Hindlimb muscle (tissue), 1 donor: ENCODE measurements at regions not wholly inside any gene's neighbourhood (a gene's known extent, or its start where the extent isn't known, plus 50 kb on each side); places are given as distances from the start of the nearest gene placed in this dataset.

Source experiments
- DNase-seq: peaks from one replicate; pipeline ENCODE4 v3.0.0-alpha.2; 2013

DNA sequence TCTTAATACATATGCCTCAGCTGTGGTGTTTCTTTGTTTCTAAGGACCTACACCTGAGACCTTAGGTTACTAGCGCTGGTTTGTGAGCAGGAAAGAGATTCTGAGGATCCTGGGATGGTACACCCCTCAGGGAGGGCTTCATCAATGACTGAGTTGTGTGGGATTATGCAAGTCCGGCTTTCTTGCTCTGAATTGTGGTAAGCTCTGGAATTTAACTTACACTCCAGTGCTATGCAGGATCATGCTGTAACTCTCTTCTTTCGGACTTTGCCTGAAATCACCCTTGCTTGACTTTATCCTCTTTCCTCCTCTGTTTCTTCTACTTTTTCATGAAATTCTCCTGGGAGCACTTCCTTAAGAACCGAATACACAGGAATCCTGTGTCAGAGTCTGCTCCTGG lies 431.5 kb upstream of the BOD1L1 start:
- no peak for DNase-seq

DNA sequence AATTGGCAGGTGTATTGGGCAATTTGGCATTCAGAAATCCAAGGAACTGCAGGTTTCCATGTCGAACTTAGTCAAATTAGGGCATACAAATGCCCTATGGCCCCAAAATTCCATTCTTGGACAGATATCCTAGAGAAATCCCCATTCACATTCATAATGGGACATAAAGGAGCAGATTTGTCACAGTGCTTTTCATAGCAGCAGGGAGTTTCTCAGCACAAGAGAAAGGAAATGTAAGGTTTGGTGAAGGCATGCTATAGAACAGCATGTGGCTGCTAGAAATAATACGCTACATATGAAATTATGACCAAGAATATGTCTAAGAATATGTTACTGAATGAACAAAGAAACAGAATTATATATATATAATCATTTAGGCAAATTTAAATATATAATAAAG lies 437.5 kb upstream of the BOD1L1 start:
- no peak for DNase-seq

DNA sequence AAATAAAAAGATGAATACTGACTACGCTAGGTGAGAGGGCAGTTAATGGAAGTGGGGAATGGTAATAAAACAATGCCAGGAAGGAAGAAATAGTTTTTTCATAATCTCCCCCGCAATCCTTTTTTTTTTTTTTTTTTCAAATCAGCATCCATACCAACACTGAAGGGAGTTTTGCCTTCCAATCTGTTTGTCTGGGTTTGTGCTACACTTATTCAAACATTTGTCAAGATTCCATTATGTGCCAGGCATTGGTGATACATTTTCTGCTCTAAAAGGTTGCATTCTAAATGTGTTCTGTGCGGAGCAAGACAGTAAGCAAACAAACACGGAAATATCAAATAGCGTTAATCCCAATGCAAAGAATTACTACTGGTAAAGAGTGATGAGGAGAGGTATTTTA lies 437.9 kb upstream of the BOD1L1 start:
- no peak for DNase-seq

DNA sequence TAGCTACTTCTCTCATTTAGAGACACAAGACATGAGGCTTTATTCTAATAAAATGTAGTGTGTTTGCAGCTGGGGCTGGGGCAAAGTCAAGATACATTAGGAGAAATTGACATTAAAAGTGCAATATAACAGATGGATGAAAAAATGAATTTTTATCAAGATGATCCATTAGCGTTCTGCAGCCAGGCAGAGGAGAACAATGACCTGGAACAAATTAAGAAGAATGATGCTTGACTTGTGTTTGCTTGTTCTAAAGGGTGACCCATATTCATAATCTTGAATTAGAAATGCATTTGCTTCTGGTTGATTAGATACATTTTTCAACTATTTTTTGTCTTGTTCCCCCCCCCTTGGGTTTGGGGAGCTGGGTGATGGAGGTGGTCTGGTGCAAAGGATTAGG lies 439.5 kb upstream of the BOD1L1 start:
- DNase-seq, result no peak

DNA sequence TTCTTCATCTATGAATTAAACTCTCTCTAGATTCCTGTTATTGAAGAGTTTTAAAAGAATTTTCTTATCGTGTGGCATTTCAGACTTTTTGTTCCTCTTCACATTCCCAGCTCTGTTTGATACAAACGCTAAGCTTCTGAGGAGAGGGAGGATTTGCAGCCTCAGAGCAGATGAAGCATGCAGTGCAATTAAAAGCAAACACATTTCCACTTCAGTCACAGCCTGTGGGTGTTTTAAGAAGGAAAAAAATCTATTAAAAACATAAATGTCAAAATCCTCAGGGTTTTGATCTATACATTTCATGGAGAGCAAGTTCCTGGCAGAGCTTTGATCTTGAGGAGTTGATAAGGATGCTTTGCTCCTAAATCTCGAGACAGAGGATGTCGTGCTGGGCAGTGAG lies 442.4 kb upstream of the BOD1L1 start:
- DNase-seq, result no peak

DNA sequence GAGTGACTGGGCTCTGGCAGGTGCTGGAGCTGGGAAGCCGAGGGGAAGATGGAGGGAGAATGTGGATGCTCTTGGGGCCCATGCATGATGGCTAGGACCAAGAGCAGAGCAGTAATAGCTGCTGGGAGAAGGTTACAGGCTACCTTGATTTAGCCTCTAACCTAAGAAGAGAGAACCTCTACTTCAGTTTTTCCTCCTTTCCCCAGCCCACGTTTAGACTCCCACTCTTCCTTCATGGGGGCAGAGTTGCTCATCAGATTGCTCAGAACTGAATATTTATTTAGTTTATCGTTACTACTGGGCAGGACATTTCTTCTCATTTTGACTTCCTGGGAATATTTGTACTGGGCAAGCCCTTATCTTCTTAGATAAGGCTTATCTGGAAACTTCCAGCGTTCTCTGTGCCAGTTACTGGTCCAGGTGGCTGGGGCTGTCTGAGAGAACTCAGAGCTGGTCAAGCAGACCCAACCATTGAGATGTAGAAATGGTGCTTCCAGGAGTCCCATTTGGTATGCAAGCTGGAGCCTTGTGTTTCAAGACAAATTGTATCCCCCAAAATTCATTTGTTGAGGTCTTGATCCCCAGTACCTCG lies 442.9 kb upstream of the BOD1L1 start:
- DNase-seq, result no peak

DNA sequence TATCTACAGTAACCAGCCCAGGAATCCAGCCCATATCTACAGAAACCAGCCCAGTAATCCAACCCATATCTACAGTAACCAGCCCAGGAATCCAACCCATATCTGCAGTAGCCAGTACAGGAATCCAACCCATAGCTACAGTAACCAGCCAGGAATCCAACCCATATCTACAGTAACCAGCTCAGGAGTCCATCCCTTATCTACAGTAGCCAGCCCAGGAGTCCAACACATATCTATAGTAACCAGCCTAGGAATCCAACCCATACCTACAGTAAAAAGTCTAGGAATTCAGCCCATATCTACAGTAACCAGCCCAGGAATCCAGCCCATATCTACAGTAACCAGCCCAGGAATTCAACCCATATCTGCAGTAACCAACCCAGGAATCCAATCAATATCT lies 445.0 kb upstream of the BOD1L1 start:
- DNase-seq, result no peak

DNA sequence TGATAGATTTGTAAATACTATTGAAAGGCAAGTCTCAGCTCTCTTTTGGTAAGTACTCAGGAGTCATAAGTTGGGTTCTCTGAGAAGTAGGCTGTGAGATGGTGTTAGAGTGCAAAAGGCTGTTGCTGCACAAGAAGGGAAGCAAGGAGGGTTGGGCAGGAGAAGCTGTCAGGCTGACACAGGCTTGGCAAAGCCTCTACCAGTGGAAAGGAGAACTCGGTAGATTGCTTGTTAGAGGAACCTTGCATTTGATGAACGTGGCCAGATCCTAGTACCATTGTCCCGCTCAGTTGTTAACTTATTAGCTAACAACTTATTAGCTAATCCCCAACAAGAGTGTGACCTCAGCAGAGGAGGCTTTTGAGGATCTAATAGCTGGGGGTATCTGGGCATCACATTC lies 449.3 kb upstream of the BOD1L1 start:
- no peak for DNase-seq

DNA sequence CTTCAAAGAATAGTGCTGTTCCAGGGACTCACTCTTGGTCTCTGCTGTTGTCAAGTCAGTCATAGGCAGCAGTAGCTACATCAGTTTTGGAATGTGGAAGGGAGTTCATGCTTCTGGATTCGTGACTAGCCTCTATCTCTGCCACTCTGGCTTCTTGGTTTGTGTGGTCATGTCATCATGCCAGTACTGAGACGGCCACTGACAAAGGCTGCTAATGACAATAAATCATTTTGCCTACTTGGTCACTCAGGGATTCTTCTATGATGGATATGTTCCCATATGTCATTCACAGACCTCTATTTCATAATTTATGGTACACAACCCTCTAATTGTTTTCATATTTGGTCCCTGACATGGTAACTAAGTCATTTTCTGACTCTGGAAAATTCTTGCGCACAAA lies 450.8 kb upstream of the BOD1L1 start:
- DNase-seq, result no peak

DNA sequence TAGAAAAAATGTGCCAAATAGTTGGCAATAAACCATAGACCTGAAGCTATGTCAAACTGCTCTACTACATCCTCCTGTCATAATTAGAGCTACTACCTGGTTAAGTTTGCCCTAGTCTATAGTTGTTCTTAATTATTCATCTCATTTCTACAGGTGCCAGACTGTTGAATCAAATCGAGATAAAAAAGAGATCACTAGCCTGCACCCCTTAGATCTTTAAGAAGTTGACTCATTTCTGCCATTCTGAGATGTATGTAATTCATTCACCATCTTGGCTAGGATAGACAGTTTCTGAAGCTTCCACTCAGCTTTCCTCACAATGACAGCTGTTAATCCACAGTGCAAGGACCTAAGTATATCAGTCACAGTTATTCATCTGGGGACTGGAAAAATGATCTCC lies 452.1 kb upstream of the BOD1L1 start:
- DNase-seq, result no peak

DNA sequence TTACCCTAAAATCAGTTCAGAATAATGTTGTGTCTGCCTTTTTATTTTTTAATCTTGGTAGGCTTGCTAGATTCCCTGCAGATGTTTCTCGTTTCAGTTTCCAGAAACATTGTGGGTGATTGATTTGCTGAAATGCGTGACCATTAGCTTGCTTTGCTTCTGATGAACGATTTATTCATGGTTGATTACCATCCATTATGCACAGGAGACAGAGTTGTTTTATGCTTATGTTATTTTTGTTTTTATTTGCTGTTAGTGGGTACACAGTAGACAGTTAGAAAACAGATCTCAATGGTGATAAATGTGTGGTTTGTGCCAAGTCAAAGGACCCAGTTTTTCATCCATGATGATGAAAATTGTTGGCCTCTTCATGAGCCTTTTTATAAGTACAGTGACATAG lies 455.6 kb upstream of the BOD1L1 start:
- no peak for DNase-seq

DNA sequence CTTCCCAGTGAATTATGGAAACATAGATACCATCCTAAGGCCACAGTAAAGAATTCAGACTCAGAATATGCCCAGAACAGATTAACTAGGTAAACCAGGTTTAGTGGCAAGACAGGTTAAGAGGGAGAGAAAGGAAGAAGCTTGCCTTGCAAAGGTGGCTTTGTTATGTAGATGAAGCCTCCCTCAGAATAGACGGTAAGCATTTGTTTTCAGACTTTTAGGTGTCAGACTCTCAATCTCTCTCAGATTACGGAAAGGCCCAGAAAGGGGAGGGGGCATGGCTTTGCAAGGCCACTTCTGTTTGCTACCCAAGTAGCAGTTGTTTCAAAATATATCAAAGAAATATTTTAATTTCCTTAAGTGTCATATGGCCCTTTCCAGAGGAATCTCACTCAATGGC lies 457.1 kb upstream of the BOD1L1 start:
- DNase-seq, result no peak

DNA sequence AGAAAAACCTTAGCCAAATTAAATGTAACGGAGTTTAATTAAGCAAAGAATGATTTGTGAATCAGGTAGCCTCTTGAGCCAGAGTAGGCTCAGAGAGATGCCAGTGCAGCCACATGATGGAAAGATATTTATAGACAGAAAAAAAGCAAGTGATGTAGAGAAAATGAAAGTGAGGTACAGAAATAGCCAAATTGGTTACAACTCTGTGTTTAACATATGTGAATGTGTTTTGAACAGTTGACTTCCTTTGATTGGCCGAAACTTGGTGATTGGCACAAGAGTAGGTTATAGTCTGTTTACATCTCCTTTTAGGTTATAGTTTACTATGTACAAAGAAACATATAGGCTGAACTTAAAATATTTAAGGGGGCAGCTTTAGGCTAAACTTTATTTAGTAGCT lies 459.9 kb upstream of the BOD1L1 start:
- no peak for DNase-seq

DNA sequence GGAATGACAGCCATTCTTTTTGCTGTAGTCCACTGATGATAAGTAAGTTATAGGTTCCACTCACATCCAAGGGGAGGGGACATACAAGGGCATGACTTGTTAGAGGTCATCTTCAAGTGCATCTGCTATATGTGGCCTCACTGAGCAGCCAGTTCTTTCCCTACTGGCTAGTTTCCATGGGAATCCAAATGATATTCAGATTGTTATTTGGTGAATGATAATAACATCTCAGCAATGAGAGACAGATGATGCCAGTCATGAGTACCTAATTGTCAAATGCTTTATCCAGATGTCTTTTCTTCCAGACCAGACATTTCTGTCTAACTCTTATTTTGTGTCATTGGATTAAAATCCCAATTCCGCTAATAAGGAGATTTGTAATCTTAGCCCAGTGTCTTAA lies 460.4 kb upstream of the BOD1L1 start:
- DNase-seq, result no peak

DNA sequence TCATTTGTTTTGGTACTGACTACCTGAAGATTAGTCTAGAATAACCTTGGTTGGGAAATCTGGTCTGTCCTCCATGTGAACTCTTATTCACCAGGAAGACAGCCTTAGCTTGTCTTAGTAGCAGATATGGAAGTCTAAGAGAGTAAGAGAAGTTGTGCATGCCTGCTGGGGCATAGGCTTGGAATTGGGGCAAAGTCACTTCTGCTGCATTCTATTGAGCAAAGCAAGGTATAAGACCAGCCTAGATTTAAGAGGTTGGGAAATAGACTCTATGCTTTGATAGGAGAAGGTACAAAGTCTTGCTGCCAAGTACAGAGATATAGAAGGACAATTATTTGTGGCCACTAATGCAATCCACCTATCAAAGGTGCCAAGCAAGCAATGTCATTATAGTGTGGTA lies 464.0 kb upstream of the BOD1L1 start:
- DNase-seq, result no peak

DNA sequence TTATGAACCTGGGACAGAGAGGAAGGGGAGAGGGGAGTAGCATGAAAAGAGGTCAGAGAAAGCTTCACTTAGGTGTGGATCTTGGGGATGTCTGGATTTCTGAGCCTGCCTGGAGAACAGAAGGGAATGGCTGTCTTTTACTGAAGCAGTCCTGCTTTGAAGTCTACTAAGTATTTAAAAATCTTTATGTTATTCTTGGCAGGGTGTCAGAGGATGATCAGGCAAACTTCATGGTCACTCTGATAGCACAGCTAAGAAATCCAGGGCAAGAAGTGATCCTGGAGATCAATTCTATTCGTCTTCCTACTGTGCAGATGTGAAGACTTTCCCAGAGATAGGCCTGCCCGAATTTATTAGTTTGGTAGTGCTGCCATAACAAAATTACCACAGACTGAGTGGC lies 464.4 kb upstream of the BOD1L1 start:
- no peak for DNase-seq

DNA sequence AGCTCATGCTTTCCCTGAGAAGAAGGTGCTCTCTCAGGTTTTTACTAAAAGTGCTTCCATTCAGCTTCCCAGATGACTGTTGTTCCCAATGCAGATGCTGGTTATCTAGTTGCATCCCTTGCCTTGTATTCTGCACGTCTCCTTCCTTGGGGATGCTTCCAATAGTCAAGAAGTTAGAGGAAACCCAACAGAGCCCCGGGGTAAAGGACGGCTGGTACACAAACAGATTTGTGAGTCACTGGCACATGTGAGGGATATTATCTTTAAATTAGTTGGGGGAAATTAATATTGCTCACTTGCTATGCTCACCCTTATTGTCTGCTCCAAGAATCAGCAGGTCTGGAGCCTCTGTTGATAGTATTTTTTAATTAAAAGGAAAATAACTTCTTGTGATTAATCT lies 465.2 kb upstream of the BOD1L1 start:
- no peak for DNase-seq

DNA sequence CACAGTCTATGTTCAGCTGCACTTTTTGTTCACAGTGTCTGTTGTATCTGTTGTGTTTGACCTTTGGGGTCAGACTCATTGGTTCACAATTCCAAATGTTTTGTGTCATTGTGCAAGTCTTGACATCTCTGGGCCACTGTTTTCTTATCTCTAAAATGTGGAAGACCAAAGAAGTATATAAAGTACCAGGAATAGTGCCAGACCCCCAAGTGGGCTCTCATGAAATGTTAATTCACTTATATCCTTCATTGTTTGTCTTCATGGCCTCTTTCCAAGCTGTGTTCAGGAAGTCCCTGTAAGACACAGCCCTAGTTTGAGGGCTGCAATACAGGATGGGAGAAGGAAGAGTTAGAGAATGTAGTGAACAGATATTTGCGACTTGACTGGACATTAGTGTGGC lies 468.3 kb upstream of the BOD1L1 start:
- DNase-seq, result no peak

DNA sequence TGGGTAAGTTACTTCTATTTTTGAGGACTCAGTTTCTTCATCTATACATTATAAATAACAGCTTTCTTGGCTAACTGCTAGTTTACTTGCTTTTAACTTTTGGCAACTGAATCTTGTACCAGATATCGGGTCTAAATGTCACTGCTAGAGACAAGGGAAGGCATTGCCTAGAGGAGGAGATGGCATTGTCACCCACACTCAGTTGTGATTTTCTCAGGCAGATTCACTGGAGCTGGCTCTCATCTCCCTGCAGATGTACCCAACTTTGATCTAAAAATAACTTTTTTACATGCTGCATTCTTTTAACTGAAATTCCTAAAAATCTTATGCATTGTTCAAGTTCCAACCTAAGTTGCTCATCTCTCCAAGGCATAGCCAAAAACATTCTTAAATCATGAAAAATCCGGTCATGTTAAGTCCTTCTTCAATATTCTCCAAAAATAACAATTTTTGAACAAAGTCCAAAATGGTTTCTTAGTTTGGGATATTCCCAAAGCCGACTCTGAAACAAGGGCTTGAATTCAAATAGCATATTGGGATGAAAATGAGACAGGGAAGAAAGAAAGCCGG lies 469.0 kb upstream of the BOD1L1 start:
- DNase-seq, result no peak

DNA sequence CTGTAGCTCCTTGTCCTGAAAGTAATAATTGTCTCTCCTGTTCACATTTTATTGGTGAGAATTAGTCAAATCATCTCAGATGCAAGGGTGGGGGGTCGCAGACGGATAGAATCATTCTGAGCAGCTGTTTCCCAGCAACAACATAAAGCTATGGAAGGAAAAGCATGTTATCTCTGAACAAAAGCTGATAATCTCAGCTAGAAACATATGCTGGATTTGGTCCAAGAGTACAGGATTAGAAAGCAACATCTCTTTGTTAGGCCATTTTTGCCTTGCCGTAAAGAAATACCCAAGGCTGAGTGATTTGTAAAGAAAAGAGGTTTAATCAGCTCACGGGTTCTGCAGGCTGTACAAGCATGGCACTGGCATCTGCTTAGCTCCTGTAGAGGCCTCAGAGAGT lies 472.8 kb upstream of the BOD1L1 start:
- DNase-seq, result no peak

DNA sequence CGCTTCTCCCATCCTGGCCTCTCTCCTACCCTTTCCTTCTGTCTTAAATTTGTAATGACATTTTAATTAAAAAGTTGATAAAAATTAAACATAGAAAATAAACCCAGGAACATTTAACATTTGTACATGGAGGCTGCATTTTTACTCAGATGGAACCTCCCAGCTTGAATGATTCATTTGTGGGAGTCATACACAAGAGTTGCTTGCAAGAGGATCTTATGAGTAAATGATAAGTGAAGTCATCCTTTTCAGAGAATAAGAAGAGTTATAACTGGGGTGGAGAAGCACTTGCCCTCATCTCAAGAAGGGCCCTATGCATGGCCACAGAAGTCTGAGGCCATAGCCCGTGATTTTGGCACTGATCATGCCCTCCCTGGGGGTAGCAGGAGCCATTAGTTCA lies 482.9 kb upstream of the BOD1L1 start:
- DNase-seq, result no peak

DNA sequence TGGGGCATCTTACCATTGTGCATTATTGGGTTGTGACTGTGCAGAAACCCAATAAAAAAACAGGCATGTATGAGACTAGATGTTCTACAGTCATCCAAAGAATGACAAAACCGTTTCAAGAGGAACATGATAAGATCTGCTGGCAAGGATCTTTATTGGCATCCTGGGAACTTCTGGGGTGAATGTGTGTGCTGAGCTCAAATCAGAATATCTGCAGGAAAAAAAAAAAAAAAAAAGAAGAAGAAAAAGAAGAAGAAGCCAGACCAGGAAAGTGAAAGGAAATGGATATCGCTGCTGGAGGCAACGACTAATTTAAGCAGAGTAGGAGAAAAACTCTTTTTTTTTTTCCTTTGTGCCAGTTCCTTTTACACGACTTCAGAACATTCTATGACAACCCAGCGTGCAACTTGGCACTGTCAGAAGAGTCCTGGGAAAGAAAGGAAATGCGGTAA lies 484.2 kb upstream of the BOD1L1 start:
- no peak for DNase-seq

DNA sequence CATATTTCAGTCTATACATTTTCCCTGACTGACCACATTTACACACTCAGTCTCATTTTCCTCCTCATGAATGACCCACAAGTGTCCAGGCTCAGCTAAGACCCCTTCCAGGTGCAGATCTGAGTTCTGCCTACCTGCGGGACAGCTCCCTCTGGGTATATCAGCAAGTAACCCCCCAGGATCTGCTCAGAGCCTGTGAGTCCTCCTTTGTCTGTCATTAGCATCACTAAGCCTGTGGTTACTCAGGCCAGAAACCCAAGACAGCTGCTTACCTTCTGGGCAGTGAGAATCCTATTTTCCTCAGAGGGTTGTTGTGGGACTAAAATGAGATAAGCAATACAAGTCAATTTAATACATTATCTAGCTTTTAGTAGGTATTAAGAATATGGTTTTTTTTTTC lies 487.6 kb upstream of the BOD1L1 start:
- DNase-seq, result no peak

DNA sequence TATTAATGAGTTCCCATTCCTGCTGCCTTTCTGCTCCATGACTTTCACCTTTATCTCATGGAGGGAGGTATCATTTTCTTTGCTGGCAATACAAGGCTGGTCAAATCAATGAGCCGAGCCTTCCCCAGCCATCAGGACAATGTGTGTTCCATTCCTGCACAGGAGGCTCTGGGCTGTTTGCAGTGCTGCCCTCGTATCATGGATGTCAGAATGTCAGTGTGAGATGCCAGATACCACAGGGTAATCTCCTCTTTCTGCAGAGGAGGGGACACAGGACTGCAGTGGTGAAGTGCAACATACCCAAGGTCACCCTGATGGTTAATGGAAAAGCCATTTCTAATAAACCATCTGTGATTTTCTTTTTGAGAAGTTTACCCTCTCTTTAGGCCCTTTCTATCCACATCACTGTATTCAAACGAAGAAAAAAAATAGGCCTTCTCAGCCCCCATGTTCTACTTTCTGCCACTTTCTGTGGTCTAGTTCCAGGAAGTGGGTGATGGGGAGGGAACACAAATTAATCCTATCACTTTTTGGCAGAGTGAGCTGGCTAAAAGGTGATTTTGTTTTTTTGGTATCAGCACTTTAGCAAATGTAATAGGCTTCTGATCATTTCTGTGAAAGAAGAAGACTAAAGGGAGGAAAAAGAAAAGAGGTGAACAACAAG lies 490.2 kb upstream of the BOD1L1 start:
- no peak for DNase-seq

DNA sequence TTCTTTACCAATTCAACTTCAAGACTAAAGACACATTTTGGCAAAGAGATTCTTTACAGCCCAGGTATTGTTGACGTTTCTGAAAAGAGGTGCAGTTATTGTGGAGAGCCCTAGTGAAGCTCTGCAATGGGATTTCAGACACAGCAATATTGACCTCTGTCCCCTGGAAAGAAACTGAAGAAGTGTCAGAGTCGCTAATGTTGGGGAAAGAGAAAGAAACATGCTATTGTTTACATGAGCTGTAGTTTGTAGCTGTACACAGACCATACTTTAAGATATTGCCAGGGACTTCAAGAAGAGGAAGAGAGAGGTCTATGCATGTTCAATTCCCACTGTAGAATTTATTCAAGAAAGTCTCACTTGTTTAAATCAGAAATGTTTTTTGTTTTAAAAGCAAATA lies 497.3 kb upstream of the BOD1L1 start:
- no peak for DNase-seq
